Pancreas (tissue), 10 donors: ENCODE measurements at regions not wholly inside any gene's neighbourhood (a gene's known extent, or its start where the extent isn't known, plus 50 kb on each side); places are given as distances from the start of the nearest gene placed in this dataset.

ENCODE experiments used
- ATAC-seq, 4 donors: fragments of 200-7000 bp; cut with Tn5 transposase; one replicate each; pipeline versions ENCODE4 v1.8.0 to v1.9.1; 2020; ENCODE audit warnings: mild to moderate bottlenecking in 4 of 4, moderate library complexity in 4 of 4
- DNase-seq, 6 donors: peaks; one replicate each; pipeline ENCODE4 v3.0.0-alpha.2; 2020
- FAIRE-seq: peaks from 2 replicates; lab custom pipeline; 2012; peaks lifted over from hg19 to GRCh38; lab: Jason Lieb, UNC
- H3K27ac ChIP-seq, 4 donors: fragments of 200-600 bp; sonication (generic); 1 replicate in 3 of 4; 2 replicates in 1 of 4; pipeline versions ENCODE4 v1.5.0 to v1.8.0; 2020
- H3K27me3 ChIP-seq, 4 donors: fragments of 200-600 bp; one replicate each; pipeline ENCODE4 v1.8.0; 2021
- H3K36me3 ChIP-seq, 3 donors: fragments of 200-600 bp; sonication (generic) in 1 of 3; one replicate each; pipeline versions ENCODE4 v1.5.0 to v1.8.0; 2020 to 2021
- H3K4me1 ChIP-seq, 3 donors: fragments of 200-600 bp; one replicate each; pipeline ENCODE4 v1.8.0; 2021
- H3K4me3 ChIP-seq, 4 donors: fragments of 200-600 bp; sonication (generic) in 2 of 4; one replicate each; pipeline versions ENCODE4 v1.5.0 to v1.8.0; 2020 to 2021
- H3K9me3 ChIP-seq, 4 donors: fragments of 200-600 bp; one replicate each; pipeline ENCODE4 v1.8.0; 2021
- WGBS, 2 donors: extraction: QIAGEN DNeasy Blood & Tissue Kit; methylation state at CpG; one replicate each; pipeline ENCODE4 v1.1.7; 2013; 5-methylcytosine and 5-hydroxymethylcytosine counted together
- intact Hi-C, 3 donors: fragments of 100-400 bp; cut with DNase I; formaldehyde crosslinking; loops; one replicate each; pipeline versions ENCODE4 v1.11.1 to v1.14.2; 2022
- TF ChIP-seq, protein P1 (sequence below), 4 donors: fragments of 200-600 bp; sonication (generic) in 3 of 4; IDR thresholded peaks; one replicate each; pipeline versions ENCODE4 v1.5.0 to v1.8.0; 2021; ENCODE audit warnings: antibody characterized with exemption in 4 of 4
- donor health status: healthy with polysubstance abuse.
- donor health status: DM: no; HTN: no; CAD: no; lungs with moderate emphysema.
- donor health status: DM: no; HTN: no; CAD: no.
- donor health status: control.
- donor health status: control.
- donor health status: Bipolar disorder and iron deficiency.
- donor health status: DM: yes; HTN: yes; CAD: no.
- donor health status: DM: no; HTN: no; CAD: no.
- donor health status: DM: no; HTN: no; CAD: no.
- donor health status: DM: yes; HTN: yes; CAD: no.

DNA sequence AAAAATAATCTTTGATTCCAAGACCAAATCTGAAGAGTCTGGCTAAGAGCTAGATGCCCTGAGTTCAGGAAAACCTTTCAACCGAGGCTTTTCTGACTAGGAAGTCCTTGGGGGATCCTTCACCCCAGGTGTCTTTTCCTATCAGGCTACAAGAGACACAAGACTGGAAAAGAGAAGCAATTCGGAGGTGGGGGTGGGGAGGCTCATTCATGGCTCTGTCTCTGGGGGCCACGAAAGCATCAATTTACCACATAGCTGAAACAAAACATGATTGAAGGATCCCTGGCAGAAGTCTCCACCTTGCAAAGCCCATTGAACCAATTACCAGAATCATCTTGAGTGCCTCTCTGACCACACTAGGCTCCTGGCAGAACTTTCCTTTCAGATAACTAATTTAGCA lies 239.8 kb upstream of the SALL1 start:
- intact Hi-C loops: no loop called here
- TF ChIP-seq, protein P1, sequence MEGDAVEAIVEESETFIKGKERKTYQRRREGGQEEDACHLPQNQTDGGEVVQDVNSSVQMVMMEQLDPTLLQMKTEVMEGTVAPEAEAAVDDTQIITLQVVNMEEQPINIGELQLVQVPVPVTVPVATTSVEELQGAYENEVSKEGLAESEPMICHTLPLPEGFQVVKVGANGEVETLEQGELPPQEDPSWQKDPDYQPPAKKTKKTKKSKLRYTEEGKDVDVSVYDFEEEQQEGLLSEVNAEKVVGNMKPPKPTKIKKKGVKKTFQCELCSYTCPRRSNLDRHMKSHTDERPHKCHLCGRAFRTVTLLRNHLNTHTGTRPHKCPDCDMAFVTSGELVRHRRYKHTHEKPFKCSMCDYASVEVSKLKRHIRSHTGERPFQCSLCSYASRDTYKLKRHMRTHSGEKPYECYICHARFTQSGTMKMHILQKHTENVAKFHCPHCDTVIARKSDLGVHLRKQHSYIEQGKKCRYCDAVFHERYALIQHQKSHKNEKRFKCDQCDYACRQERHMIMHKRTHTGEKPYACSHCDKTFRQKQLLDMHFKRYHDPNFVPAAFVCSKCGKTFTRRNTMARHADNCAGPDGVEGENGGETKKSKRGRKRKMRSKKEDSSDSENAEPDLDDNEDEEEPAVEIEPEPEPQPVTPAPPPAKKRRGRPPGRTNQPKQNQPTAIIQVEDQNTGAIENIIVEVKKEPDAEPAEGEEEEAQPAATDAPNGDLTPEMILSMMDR (IDR thresholded peaks at IDR 0.05): no peak
- Histone ChIP-seq H3K4me3 (no peak overlapping the region), H3K27me3 (no peaks in the 10 kb centered on the region), H3K4me1 (no peaks in the 10 kb centered on the region), H3K36me3 (no peaks in the 10 kb centered on the region), H3K9me3 (no peaks in the 10 kb centered on the region), H3K27ac (no peak overlapping the region)
- ATAC-seq (no peak), DNase-seq (no peak), FAIRE-seq (no peak)
- 66 to 68% methylated on average over 3 of the region's 3 CpGs for WGBS, 2 donors

DNA sequence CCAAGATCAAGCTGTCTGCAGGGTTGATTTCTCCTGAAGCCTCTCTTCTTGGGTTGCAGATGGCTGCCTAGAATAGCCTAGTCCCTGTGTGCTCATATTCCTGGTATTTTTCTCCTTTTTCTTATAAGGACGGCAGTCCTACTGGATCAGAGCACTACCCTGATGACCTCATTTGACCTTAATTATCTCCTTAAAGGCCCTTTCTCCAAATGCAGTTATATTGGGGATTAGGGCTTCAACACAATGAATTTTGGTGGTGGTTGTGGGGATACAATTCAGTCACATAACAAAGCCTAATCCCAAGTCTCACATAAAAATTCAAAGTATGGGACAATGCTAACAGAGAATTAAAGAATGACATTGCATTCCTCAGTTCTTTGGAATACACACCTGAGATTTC lies 238.8 kb upstream of the SALL1 start:
- Histone ChIP-seq H3K27ac (no peak overlapping the region), H3K27me3 (no peaks in the 10 kb centered on the region), H3K4me1 (no peaks in the 10 kb centered on the region), H3K4me3 (no peak overlapping the region), H3K36me3 (no peaks in the 10 kb centered on the region), H3K9me3 (no peaks in the 10 kb centered on the region)
- DNase-seq (no peak), FAIRE-seq (no peak), ATAC-seq (no peak)
- TF ChIP-seq, protein P1 (IDR thresholded peaks at IDR 0.05): no peak
- WGBS, 2 donors: 43 to 44% methylated on average over 1 of the region's 1 CpG
- intact Hi-C loops: no loop called here

DNA sequence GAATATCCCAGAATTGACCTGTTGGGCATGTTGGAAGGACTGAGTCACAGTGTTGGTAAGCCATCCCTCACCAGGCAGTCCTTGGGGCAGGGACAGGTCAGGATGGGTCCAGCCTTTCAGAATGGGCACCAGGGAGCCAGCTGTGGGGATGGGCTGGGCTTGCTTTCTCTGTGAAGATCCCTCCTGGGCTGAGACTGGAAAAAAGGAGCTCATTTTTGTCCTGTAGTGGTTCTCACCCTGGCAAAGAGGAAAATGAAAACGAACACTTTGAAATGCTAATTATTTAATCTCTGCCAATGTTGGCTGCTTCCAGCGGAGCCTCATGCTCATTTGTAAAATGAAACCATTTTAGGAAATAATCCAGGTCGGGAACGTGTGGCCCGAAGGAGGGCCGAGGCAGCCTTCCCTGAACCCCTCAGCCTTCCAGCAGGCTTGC lies 237.5 kb upstream of the SALL1 start:
- intact Hi-C loops: no loop called here
- no peak for ATAC-seq
- no peak for FAIRE-seq
- Histone ChIP-seq H3K36me3 (no peaks in the 10 kb centered on the region), H3K4me1 (no peaks in the 10 kb centered on the region), H3K4me3 (no peak overlapping the region), H3K27ac (no peak overlapping the region), H3K9me3 (no peaks in the 10 kb centered on the region), H3K27me3 (no peaks in the 10 kb centered on the region)
- no peak for DNase-seq
- WGBS, 2 donors: 73 to 74% methylated on average over 6 of the region's 6 CpGs
- TF ChIP-seq, protein P1 (IDR thresholded peaks at IDR 0.05): no peak

DNA sequence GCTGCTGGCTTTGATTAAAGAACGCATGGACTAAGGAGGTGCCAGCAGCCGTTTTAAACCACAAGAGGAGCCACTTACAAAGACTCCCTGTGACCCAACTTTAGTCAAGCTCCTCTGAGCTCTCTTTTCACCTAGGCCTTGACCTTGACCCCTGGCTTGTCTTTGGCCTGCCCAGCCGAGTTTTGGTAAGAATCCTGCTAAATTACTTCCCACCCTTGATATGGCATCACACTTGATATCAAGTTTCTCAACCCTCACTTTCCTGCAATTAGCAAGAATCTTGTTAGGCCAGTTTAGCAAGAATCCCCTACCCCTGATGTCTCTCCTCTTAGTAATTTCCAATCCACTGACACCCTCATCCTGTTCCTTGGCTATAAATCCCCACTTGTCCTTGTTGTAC lies 232.8 kb upstream of the SALL1 start:
- no peak for DNase-seq
- intact Hi-C loops: no loop called here
- ATAC-seq: peak in 1 of 4 donors; percentile 54
- Histone ChIP-seq H3K27me3 (no peaks in the 10 kb centered on the region), H3K9me3 (no peaks in the 10 kb centered on the region), H3K36me3 (no peaks in the 10 kb centered on the region), H3K4me1 (no peaks in the 10 kb centered on the region), H3K27ac (no peak overlapping the region), H3K4me3 (no peak overlapping the region)
- TF ChIP-seq, protein P1 (IDR thresholded peaks at IDR 0.05): no peak
- 44 to 50% methylated on average over 3 of the region's 3 CpGs for whole genome bisulfite sequencing, 2 donors
- no peak for FAIRE-seq

DNA sequence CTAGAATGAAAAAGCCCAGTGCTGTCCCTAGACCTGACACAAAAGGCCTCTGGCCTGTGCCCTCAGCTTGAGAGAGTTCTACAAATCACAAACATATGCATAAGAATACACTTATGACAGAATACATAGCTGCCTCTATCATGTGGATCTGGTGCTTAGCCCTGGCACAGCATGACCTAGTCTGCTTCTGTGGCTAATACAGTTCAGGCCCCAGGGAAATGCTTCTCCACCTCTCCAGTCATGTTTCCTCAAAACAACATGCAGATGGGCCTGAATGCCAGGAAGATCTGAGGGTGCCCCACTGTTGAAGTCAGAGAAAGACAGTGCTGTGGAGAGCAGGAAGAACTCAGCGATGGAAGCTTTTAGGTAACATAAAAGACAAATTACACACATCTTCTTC lies 231.9 kb upstream of the SALL1 start:
- no peak for ATAC-seq
- intact Hi-C loops: no loop called here
- no peak for FAIRE-seq
- TF ChIP-seq, protein P1 (IDR thresholded peaks at IDR 0.05): no peak
- Histone ChIP-seq H3K36me3 (no peaks in the 10 kb centered on the region), H3K27me3 (no peaks in the 10 kb centered on the region), H3K27ac (no peak overlapping the region), H3K4me3 (no peak overlapping the region), H3K9me3 (no peaks in the 10 kb centered on the region), H3K4me1 (no peaks in the 10 kb centered on the region)
- 87 to 88% methylated on average over 1 of the region's 1 CpG for WGBS, 2 donors
- DNase-seq: no peak
